Duodenal mucosa (tissue), 2 donors: ENCODE measurements at regions not wholly inside any gene's neighbourhood (a gene's known extent, or its start where the extent isn't known, plus 50 kb on each side); places are given as distances from the start of the nearest gene placed in this dataset.
A peak's percentile ranks its signal among the peaks of the same experiment; 100 is the strongest.

Experiments used
- H3K27ac ChIP-seq: one replicate; pipeline ENCODE4 v1.7.0; 2013; ENCODE audit warnings: low read depth, low read length
- H3K27me3 ChIP-seq, 2 donors: one replicate each; pipeline ENCODE4 v1.7.0; 2013; ENCODE audit warnings: low read length in 2 of 2, control low read depth in 1 of 2; ENCODE audit not compliant: insufficient read depth in 2 of 2, control insufficient read depth in 1 of 2
- H3K36me3 ChIP-seq, 2 donors: one replicate each; pipeline ENCODE4 v1.7.0; 2013; ENCODE audit warnings: low read length in 2 of 2, control low read depth in 1 of 2; ENCODE audit not compliant: insufficient read depth in 2 of 2, control insufficient read depth in 1 of 2
- H3K4me1 ChIP-seq, 2 donors: one replicate each; pipeline ENCODE4 v1.7.0; 2013; ENCODE audit warnings: low read length in 2 of 2, control low read depth in 1 of 2; ENCODE audit not compliant: insufficient read depth in 2 of 2, control insufficient read depth in 1 of 2
- H3K4me3 ChIP-seq, 2 donors: one replicate each; pipeline ENCODE4 v1.7.0; 2013; ENCODE audit warnings: low read length in 2 of 2, low read depth in 1 of 2
- H3K9ac ChIP-seq, 2 donors: one replicate each; pipeline ENCODE4 v1.7.0; 2013; ENCODE audit warnings: low read length in 2 of 2, low read depth in 1 of 2
- H3K9me3 ChIP-seq, 2 donors: one replicate each; pipeline ENCODE4 v1.7.0; 2013; ENCODE audit warnings: low read length in 2 of 2, control low read depth in 1 of 2; ENCODE audit not compliant: control insufficient read depth in 1 of 2

DNA sequence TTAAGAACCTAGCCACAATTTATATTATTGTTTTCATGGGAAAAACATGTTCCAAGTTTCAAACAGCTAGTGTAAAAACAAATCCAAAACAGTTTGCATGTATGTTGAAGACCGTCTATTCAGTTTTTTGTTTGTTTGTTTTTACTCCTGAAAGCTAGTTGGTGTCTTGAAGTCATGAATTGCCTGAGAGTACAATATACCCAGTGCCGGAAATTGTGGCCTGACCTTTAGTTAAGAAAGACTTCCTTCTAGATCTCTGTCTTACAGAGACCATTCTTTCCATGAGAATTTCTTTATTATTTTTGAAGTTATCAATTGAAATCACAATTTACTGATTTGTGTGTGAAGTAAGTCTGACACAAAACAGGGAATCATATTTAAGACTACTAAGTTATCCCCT, 474.8 kb downstream of the KCNJ2 start:
- Histone ChIP-seq H3K4me3 (no peak overlapping the region), H3K27ac (no peak overlapping the region), H3K36me3 (no peaks in the 10 kb centered on the region), H3K9ac (no peak overlapping the region), H3K4me1 (no peaks in the 10 kb centered on the region), H3K27me3 (no peaks in the 10 kb centered on the region), H3K9me3 (peaks cover 0 to 5% of the 10 kb centered on the region in 2 donors)

GRCh38 chr17:70646673-70647072, 477.3 kb downstream of the KCNJ2 start:
- Histone ChIP-seq H3K27me3 (no peaks in the 10 kb centered on the region), H3K36me3 (no peaks in the 10 kb centered on the region), H3K4me1 (no peaks in the 10 kb centered on the region), H3K9me3 (peaks cover 0 to 5% of the 10 kb centered on the region in 2 donors), H3K9ac (no peak overlapping the region), H3K4me3 (no peak overlapping the region), H3K27ac (no peak overlapping the region)

DNA sequence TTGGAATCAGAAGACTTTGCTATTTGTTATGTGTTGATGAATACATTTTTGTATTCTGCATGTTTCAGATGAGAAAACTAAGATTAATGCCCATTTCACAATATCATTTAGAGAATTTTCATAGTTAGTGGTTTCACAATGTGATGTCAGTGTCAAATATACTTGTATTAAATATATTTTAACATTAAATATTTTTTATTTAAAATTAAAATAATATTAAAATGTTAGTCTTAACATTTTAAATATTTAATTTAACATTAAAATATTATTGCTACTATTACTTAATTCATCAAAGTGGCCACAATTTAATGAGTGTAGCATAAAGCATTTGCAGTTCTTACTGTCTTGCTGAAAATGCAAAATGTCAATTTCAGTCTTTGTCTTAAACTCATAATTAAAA, 478.8 kb downstream of the KCNJ2 start:
- no peaks in the 10 kb centered on the region for H3K36me3 ChIP-seq
- H3K27ac ChIP-seq: no peak overlapping the region
- H3K4me3 ChIP-seq: no peak overlapping the region
- H3K9me3 ChIP-seq: peaks cover 0 to 5% of the 10 kb centered on the region in 2 donors
- no peak overlapping the region for H3K9ac ChIP-seq
- H3K4me1 ChIP-seq: no peaks in the 10 kb centered on the region
- H3K27me3 ChIP-seq: no peaks in the 10 kb centered on the region

GRCh38 chr17:70653850-70654249, 484.5 kb downstream of the KCNJ2 start:
- no peaks in the 10 kb centered on the region for H3K9me3 ChIP-seq
- no peaks in the 10 kb centered on the region for H3K4me1 ChIP-seq
- no peaks in the 10 kb centered on the region for H3K27me3 ChIP-seq
- no peak overlapping the region for H3K9ac ChIP-seq
- H3K4me3 ChIP-seq: no peak overlapping the region
- no peaks in the 10 kb centered on the region for H3K36me3 ChIP-seq
- no peak overlapping the region for H3K27ac ChIP-seq

GRCh38 chr17:70654706-70655105, 485.4 kb downstream of the KCNJ2 start:
- no peak overlapping the region for H3K4me3 ChIP-seq
- H3K36me3 ChIP-seq: no peaks in the 10 kb centered on the region
- H3K27ac ChIP-seq: no peak overlapping the region
- H3K9me3 ChIP-seq: no peaks in the 10 kb centered on the region
- H3K27me3 ChIP-seq: no peaks in the 10 kb centered on the region
- no peaks in the 10 kb centered on the region for H3K4me1 ChIP-seq
- no peak overlapping the region for H3K9ac ChIP-seq

GRCh38 chr17:70655176-70655958, 486.0 kb downstream of the KCNJ2 start:
- no peak overlapping the region for H3K4me3 ChIP-seq
- H3K36me3 ChIP-seq: no peaks in the 10 kb centered on the region
- no peaks in the 10 kb centered on the region for H3K9me3 ChIP-seq
- no peak overlapping the region for H3K27ac ChIP-seq
- H3K4me1 ChIP-seq: no peaks in the 10 kb centered on the region
- no peaks in the 10 kb centered on the region for H3K27me3 ChIP-seq
- no peak overlapping the region for H3K9ac ChIP-seq

DNA sequence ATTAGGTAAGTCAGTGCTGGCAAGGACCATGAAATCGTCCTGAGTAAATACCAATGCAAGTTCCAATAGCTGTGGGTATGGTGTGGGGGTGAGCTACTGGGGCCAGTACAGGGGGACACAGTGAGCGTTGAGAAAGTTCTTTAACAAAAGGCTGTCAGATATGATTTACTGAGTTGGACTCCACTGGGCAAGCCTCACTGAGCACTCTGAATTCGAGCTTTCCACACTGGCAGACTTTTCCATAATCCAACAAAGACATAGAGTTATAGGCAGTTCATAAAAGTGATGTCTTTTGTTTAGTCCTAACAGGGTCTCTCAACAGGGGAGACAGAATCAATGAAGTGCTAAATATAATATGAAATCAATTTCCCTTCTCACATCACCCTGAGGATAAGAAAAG, 489.0 kb downstream of the KCNJ2 start:
- Histone ChIP-seq H3K9me3 (no peaks in the 10 kb centered on the region), H3K27me3 (no peaks in the 10 kb centered on the region), H3K36me3 (no peaks in the 10 kb centered on the region), H3K27ac (no peak overlapping the region), H3K4me1 (peaks cover 7 to 12% of the 10 kb centered on the region in 2 donors), H3K4me3 (no peak overlapping the region), H3K9ac (no peak overlapping the region)

DNA sequence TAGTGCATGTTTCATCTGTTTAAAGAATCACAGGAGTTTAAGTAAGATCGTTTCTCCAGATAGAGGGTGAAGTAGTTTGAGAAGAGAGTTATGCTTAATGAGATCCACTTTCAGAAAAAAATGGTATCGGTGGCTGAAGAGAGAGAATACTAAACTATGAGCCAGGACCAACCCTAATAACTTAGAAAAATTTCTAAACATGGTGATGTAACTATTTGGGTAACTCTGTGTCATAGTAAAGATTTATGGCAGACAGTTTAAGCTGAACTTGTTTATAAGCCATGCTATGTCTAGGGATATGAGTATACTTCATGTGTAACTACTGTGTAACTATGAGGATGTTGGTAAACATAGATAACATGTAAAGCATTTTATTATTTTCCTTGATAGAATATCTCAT, 489.5 kb downstream of the KCNJ2 start:
- Histone ChIP-seq H3K27ac (no peak overlapping the region), H3K9me3 (no peaks in the 10 kb centered on the region), H3K9ac (no peak overlapping the region), H3K4me3 (no peak overlapping the region), H3K36me3 (no peaks in the 10 kb centered on the region), H3K4me1 (peaks cover 7 to 14% of the 10 kb centered on the region in 2 donors), H3K27me3 (no peaks in the 10 kb centered on the region)

GRCh38 chr17:70661342-70662222, 492.2 kb downstream of the KCNJ2 start:
- no peaks in the 10 kb centered on the region for H3K36me3 ChIP-seq
- peaks cover 7 to 14% of the 10 kb centered on the region in 2 donors for H3K4me1 ChIP-seq
- no peaks in the 10 kb centered on the region for H3K9me3 ChIP-seq
- peak overlapping the region in 1 of 2 donors; percentile 8 for H3K4me3 ChIP-seq
- H3K27me3 ChIP-seq: no peaks in the 10 kb centered on the region
- H3K27ac ChIP-seq: no peak overlapping the region
- H3K9ac ChIP-seq: no peak overlapping the region

- Histone ChIP-seq H3K9me3 (no peaks in the 10 kb centered on the region), H3K27me3 (no peaks in the 10 kb centered on the region), H3K27ac (no peak overlapping the region), H3K4me3 (peak overlapping the region in 1 of 2 donors; percentile 5), H3K36me3 (no peaks in the 10 kb centered on the region), H3K9ac (no peak overlapping the region), H3K4me1 (peaks cover 16 to 26% of the 10 kb centered on the region in 2 donors)
Measured at GRCh38 chr17:70668276-70668937, 499.1 kb downstream of the KCNJ2 start.
